ENCODE measurements at regions not wholly inside any gene's neighbourhood (a gene's known extent, or its start where the extent isn't known, plus 50 kb on each side); places are given as distances from the start of the nearest gene placed in this dataset.
"Not testable (repeated sequence)": the region's sequence is repeated elsewhere in the genome, so short reads cannot be mapped to it uniquely, and the experiment has no call there.

DNA sequence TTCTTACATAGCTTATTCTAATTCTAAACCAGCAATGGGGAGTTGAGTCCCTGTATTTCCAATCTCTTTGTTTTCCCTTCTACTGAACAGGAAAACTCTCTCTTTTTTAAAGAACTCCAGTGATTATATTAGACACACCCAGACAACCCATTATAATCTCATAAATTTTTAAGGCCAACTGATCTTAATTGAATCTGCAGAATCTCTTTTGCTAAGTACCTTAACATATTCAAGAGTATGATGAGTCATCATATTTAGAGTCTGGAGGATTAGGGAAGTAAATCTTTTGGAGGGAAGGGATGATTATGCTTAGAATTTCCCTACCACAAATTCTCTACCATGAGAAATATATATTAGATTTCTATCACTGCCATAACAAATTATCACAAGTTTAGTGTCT lies 705.1 kb downstream of the CENPC start:
- DNase-seq (ENCODE audit: low read depth), result no peak

DNA sequence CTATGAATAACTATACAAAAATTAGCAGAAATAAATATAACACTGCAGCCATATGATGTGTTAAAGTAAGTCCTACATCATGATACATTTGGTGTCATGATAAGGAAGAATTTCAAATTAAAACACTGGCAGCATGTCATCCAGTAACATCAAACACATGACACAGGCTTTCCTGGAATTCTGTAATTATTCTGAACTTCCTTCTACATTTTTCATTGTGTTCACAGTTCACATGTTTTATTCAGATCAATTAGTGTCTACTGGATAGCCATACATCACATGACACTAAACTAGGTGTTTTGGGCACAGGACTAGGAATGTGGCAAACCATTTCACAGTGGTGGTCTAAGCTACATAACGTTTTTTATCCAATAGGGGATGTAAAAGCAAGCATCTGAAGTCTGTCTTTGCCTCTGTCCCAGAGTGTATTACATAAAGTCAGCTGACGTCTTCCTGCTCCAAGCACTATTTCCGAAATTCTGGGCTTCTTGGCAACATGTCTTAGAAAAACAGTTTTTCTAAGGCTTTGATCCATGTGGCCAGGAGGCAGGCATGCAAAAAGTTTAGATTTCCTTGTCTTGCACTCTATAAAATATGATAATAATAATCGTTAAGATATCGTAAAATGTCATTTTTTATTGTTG lies 707.9 kb downstream of the CENPC start:
- DNase-seq (ENCODE audit: low read depth), result no peak

DNA sequence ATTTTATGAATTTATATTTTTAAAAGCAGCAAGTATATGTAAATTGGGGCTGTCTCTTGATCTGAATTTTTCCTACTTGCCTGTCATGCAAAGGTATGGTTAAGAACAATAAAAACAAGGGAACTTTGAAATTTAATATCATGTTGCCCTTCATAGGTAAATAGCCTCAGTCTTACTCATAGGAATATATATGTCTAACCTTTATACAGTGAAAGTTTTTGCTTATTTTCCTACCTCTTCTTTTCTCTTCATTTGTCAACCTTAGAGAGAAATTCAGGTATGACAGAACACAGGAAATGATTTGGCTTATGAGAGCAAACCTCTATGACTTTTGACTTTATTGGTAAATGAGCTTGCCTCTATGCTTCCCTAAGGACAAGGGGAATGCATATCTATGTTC lies 716.0 kb downstream of the CENPC start:
- no peak for DNase-seq (ENCODE audit: low read depth)

DNA sequence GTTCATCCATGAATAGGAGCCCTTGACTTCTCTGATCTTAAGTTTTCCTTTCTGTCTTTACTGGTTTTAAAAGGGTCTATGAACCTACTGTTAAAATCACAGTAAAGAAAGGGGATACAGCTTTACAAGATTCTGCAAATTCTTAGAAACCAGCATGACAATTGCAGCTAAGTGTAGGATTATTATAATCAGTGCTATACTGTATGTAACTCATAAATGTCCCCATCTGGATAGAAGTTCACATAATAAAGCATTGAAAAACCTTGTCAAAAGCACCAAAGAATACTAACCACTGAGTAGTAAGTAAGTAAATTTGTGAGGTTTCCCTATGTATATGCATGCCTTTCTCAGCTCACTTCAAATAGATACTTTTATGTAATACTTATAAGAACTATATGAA lies 724.6 kb downstream of the CENPC start:
- DNase-seq (ENCODE audit: low read depth), result no peak

DNA sequence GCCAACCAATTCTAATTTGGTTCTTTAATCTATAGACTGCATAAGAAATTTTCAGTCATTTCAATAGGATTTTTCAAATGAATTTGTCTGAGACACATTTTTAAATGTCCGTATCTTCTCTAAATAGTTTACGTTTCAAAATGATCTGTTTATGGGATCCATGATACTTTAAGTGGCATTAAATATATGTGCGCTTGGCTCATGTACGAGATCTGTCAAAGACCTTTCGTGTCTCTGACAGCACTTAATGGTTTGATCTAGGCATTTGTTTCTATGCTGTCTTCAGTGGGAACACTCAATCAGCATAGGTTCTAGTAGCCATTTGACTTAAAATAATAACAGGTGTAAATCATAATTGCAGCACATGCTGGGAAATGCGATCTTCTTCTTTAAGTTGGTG lies 731.0 kb downstream of the CENPC start:
- DNase-seq (ENCODE audit: low read depth), result no peak

DNA sequence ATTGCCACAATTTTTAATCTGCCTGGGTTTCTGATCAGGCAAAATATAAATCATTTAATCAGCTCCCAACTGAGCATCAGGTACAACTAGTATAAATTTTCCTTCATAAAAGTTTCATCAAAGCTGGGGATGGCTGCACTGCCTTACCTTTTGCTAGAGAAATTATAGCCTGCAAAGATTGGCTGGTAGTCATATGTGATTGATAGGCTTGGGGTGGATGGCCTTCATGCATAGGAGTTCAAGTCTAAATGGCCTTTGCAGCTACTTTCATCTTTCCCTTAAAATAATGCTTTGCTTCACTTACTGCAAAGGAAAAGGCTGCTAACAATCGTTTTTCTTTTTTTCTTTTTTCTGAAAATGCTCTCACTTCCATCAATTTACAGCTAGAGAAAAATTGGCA lies 739.7 kb downstream of the CENPC start:
- no peak for DNase-seq (ENCODE audit: low read depth)

DNA sequence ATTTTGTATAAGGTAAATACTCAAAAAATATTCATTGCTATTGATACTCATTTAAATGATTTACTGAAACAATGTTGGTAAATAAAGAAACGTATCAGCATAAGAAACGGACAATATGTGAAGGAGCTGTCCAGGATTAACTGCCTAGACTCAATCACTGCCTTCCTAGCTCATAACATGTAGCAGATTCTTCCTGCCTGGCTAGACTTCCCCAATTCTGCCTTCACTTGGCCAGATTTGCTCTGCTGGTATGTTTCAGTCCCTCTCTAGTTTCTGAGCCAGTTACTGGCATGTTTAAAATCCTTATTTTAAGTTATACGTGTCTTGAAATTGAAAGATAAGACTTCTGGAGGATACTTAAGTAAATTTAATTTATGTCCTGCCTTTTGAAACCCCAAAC lies 740.3 kb downstream of the CENPC start:
- no peak for DNase-seq (ENCODE audit: low read depth)

DNA sequence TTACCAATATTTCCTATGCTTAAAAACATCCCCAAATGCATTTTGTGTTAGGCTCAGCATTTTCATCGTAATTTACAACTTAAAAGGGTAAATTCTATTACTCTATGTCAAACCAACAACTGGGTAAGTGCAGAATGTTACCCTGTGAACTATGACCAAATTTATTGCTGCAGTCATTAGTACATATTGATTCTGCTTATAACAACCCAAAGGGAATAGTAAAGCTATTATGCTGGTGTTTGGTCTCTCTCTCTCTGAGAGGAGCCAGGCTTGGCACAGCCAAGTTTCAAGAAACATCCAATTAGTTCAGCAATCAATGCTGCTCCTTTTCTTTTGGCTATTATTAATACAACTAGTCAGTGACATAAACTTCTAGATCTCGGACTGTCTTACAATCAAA lies 747.7 kb downstream of the CENPC start:
- DNase-seq (ENCODE audit: low read depth), result no peak

DNA sequence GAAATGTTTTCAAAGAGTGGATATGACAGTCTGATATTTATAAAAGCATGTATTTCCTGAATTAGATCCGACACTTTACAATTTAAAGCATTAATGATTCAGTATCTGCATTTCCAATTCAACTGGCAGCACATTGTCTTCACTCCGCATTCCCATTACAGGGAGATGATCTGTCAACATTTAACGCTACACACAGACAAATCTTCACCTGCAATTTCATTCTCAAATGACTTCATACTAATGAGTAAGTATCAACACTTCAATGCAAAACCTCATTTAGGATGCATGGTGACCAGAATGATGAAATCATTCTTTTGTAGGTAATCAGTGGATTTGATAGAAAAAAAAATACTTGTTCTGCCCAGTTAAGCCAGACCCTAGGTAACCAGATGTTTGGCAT lies 749.6 kb downstream of the CENPC start:
- no peak for DNase-seq (ENCODE audit: low read depth)

DNA sequence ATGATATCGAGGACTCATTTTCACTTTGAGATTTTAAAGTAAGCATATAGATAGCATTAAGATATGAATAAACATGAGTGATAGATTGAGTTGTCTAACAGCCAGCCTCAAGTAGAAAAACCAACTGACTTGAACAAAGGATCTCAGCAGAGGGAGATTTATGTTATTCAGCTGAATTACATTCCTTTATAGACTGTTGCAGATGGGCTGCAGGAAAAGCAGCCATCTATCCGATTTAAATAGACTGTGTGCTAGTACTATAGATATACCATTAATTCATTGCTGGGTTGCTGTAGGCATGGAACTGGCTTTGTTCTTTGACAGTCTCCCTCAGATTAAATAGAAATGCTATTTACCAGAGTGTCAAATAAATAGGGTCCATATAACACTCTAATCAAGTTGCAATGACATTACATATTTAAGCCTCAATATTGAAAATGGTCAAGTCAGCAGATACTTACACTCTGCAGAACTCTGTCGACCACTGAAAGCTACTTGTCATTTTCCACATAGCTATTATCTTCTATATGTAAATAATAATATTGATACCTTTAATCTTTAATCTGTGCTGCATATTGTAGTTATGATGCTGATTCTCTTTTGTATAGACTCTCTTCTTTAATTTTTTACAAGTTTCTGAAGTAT lies 750.8 kb downstream of the CENPC start:
- DNase-seq (ENCODE audit: low read depth), result no peak

DNA sequence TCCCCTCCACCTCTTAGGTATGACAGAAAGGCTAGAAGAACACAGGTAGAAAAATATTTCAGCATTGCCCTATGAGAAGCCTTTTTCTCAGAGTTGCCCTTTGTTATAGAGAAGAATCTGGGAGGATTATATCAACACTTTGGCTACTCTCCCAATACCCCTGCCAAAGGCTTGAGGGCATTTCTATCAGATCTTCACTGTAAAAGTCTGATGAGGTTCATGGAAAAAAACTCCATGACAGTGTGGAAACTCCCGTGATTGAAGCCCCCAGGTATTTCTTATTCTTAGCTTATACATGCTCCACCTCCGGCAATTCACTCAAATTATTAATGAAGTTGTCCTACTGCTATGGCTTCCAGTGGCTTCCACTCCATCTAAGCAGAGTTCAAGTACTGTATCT lies 753.6 kb downstream of the CENPC start:
- DNase-seq (ENCODE audit: low read depth), result no peak

DNA sequence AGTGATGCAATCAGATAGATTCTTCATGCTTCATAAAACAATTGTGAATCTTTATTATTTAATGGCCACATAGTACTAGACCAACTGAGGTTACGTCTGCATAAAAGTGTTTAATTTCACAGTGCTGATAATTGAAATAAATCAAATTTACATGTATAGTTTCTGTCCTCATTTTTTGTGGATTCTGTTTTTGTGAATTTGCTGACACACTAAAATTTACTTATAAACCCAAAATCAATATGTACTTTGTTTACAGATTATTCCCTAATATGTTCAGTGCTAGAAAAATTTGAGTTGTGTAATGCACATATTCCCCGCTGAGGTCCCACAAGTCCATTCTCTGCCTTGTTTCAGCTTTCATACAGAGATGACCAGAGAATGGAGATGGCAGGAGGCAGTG lies 759.8 kb downstream of the CENPC start:
- DNase-seq (ENCODE audit: low read depth), result no peak

DNA sequence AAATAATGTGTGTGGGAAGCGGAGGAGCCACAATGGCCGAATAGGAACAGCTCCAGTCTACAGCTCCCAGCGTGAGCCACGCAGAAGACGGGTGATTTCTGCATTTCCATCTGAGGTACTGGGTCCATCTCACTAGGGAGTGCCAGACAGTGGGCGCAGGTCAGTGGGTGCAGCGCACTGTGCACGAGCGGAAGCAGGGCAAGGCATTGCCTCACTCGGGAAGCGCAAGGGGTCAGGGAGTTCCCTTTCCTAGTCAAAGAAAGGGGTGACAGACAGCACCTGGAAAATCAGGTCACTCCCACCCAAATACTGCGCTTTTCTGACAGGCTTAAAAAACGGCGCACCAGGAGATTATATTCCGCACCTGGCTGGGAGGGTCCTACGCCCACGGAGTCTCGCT lies 762.6 kb downstream of the CENPC start:
- not testable (repeated sequence) for DNase-seq (ENCODE audit: low read depth)

DNA sequence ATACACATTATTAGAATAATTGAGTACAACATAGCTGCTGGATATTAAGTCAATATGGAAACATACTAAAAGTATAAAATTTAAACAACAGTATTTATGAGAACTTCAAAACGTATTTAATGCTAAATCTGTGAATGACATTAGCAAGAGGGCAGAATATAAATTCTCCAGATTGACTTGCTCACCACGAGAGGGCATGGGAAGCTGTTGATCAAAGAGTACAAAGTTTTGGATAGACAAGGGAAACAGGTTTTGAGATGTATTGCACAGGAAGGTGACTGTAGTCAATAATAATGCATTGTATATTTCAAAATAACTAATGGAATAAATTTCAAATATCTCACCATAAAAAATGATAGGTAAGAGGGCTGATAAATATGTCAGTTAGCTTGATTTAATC lies 768.2 kb downstream of the CENPC start:
- DNase-seq (ENCODE audit: low read depth), result no peak

DNA sequence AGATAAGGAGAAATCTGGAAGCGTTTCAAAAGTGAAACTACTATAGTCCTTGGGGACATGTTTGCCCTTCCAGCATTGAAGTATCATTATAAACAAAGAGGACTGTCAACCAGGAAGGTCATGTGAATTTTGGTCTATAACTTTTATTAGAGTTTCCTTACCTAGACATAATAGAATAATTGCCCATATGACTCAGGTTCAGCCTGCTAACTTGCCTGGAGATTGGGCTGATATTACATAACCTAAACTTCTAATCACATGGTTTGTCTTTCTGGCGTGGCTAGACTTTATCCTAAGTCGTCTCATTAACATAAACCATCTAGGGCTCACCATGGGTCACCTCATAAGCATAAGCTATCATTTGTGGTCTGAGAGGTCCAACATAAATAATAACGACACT lies 775.9 kb downstream of the CENPC start:
- DNase-seq (ENCODE audit: low read depth), result no peak

DNA sequence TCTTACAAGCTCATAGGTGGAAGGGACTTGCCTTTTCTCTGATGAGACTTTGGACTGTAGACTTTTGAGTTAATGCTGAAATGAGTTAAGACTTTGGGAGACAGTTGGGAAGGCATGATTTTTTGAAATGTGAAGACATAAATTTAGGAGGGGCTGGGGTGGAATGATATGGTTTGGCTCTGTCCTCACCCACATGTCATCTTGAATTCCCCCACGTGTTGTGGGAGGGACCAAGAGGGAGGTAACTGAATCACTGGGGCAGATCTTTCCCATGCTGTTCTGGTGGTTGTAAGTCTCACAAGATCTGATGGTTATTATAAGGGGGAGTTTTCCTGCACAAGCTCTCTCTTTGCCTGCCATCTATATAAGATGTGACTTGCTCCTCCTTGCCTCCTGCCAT lies 777.9 kb downstream of the CENPC start:
- DNase-seq (ENCODE audit: low read depth), result no peak

DNA sequence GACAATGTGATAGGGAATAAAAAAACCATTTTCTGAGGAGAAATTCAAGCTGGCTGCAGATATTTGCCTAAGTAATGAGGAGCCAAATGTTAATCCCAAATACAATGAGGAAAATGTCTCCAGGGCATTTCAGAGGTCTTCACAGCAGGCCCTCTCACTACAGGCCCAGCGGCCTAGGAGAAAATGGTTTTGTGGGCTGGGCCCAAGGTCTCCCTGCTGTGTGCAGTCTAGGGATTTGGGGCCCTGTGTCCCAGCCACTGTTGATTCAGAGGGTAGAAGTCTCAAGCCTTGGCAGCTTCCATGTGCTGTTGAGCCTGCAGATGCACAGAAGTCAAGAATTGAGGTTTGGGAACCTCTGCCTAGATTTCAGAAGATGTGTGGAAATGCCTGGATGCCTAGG lies 778.7 kb downstream of the CENPC start:
- DNase-seq (ENCODE audit: low read depth), result no peak

DNA sequence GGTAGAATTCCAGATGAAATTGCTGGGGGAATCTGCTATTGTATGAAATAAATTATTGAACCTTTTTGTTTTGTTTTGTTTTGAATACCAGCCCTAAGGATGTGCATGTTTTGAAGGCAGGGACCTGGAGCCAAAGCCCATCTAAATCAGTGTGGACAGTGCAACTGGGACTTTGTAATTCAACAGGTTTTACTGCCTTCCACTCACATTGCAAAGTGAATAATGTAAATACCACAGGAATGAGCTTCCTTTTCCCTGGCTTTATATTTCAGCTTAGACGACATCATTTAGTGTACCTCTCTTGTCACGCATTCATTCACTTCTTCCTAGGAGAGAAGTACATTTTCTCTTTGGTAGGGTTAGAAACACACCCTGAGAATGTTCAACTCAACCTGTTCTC lies 795.0 kb downstream of the CENPC start:
- DNase-seq (ENCODE audit: low read depth), result no peak

DNA sequence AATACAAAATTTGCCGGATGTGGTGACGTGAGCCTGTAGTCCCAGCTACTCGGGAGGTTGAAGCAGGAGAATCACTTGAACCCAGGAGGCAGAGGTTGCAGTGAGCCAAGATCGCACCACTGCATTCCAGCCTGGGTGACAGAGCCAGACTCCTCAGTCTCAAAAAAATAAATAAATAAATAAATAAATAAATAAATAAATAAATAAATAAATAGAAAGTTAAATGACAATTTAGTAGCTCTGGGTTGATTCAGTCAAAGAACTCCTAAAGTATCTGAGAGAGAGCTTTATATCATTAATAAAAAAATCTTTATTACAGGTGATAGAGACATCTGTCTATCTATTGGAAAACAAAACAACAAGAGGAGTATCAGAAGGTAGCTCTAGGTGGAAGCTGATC lies 798.4 kb downstream of the CENPC start:
- DNase-seq (ENCODE audit: low read depth), result not testable (repeated sequence)

DNA sequence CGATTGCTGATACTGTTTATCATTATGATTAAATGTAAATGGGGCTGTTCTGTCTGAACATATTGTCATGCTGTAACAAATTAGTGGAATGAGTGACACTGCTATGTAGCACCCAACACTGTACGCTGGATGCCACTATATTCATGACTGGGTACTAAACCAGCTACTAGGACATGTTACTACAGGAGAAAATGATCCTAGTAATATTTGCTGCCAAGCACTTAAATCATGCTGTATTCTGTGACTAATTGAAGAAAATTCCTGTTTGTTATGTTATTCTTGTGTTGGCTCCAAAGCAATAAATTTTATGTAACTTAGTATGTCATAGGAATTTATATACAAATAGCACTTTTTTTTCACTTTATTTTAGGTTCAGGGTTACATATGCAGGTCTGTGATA lies 804.2 kb downstream of the CENPC start:
- DNase-seq (ENCODE audit: low read depth), result no peak

DNA sequence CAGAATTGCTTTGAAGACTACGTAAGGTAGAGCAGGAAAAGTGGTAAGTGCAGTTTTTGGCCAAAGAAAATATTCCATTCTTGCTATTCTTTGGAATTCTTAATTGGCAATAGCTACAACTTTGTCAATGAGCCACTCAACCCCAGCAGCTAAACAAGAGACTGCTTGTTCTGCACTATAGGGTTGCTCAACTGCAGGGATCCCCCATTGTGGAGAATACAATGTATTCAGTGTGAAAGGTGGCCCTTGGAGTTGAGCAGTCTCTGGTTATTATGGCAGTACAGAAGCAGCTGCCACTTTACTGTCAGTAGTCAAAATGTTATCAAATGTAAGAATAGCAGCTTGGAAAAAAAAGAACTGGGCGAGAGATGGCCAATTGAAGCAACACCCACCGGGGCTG lies 808.7 kb downstream of the CENPC start:
- no peak for DNase-seq (ENCODE audit: low read depth)

DNA sequence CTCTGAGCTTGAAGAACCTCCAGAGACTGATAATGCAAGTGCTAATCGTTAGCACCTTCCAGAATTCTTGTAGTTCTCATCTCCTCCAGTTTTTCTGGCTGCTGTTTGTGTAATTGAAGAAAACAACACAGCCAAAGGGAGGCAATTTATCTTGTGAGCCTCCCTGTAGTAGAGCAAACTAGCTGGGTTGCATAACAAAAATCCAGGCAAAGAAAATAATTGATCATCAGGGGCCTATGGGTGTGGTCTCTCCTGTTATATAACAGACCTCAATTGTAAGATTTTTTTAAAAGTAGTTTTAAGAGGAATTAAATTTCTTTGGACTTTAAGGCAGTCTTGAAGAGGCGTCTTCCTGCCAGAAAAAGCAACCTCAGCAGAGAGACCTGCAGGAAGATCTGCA lies 817.0 kb downstream of the CENPC start:
- no peak for DNase-seq (ENCODE audit: low read depth)

DNA sequence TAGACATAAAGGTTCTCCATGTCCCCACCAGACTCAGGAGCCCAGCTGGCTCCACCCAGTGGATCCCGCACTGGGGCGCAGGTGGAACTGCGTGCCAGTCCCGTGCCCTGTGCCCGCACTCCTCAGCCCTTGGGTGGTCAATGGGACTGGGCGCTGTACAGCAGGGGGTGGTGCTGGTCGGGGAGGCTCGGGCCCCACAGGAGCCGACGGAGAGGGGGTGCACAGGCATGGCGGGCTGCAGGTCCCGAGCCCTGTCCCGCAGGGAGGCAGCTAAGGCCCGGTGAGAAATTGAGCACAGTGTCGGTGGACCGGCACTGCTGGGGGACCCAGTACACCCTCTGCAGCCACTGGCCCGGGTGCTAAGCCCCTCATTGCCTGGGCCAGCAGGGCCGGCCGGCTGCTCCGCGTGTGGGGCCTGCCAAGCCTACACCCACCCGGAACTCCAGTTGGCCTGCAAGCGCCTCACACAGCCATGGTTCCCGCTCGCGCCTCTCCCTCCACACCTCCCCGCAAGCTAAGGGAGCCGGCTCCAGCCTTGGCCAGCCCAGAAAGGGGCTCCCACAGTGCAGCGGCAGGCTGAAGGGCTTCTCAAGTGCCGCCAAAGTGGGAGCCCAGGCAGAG lies 832.9 kb downstream of the CENPC start:
- not testable (repeated sequence) for DNase-seq (ENCODE audit: low read depth)

DNA sequence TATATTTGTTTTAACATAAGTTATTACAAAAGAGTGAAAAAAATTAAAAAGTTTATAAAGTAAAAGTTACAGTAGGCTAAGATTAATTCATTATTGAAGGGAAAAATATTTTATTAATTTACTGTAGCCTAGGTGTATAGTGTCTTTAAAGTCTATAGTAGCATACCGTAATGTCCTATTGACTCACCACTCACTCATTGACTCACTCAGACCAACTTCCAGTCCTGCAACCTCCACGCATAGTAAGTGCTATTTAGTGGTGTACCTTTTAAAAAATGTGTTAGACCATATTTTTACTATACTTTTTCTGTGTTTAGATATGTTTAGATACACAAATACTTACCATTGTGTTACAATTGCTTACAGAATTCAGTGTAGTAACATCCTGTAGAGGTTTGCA lies 841.1 kb downstream of the CENPC start:
- no peak for DNase-seq (ENCODE audit: low read depth)
